Smooth muscle cell (in vitro differentiated cells): ENCODE measurements at regions not wholly inside any gene's neighbourhood (a gene's known extent, or its start where the extent isn't known, plus 50 kb on each side); places are given as distances from the start of the nearest gene placed in this dataset.

Source experiments
- DNase-seq: peaks from one replicate; lab custom pipeline; 2025; ENCODE audit not compliant: unreplicated experiment; lab: John Stamatoyannopoulos, UW
- H2AFZ ChIP-seq: fragments of 200-600 bp; sonication (generic); 2 replicates; pipeline ENCODE4 v1.6.0; 2016; ENCODE audit warnings: antibody characterized with exemption, low read depth, mild to moderate bottlenecking
- H3F3A ChIP-seq: fragments of 200-600 bp; sonication (generic); 2 replicates; pipeline ENCODE4 v1.6.0; 2017; ENCODE audit warnings: antibody characterized with exemption, low read depth
- H3K27ac ChIP-seq: fragments of 200-600 bp; sonication (generic); 2 replicates; pipeline ENCODE4 v1.5.1; 2016; ENCODE audit warnings: low read depth, mild to moderate bottlenecking
- H3K27me3 ChIP-seq: fragments of 200-600 bp; sonication (generic); 2 replicates; pipeline ENCODE4 v1.6.1; 2016; ENCODE audit warnings: low read depth, mild to moderate bottlenecking
- H3K36me3 ChIP-seq: fragments of 200-600 bp; sonication (generic); 2 replicates; pipeline ENCODE4 v1.5.1; 2016; ENCODE audit warnings: low read depth
- H3K4me1 ChIP-seq: fragments of 200-600 bp; sonication (generic); 2 replicates; pipeline ENCODE4 v1.5.1; 2016; ENCODE audit warnings: low read depth
- H3K4me2 ChIP-seq: fragments of 200-600 bp; sonication (generic); 2 replicates; pipeline ENCODE4 v1.6.0; 2016; ENCODE audit warnings: mild to moderate bottlenecking
- H3K4me3 ChIP-seq: fragments of 200-600 bp; sonication (generic); 2 replicates; pipeline ENCODE4 v1.5.1; 2016; ENCODE audit warnings: mild to moderate bottlenecking
- H3K79me2 ChIP-seq: fragments of 200-600 bp; sonication (generic); 2 replicates; pipeline ENCODE4 v1.6.0; 2016; ENCODE audit warnings: low read depth, mild to moderate bottlenecking
- H3K9ac ChIP-seq: fragments of 200-600 bp; sonication (generic); 2 replicates; pipeline ENCODE4 v1.6.0; 2016; ENCODE audit warnings: low read depth
- H3K9me3 ChIP-seq: fragments of 200-600 bp; sonication (generic); replicated peaks from 2 replicates; pipeline ENCODE4 v1.5.1; 2016; ENCODE audit warnings: low read depth
- H4K20me1 ChIP-seq: fragments of 200-600 bp; sonication (generic); 2 replicates; pipeline ENCODE4 v1.6.0; 2016; ENCODE audit warnings: low read depth
- WGBS: methylation state at CpG from one replicate; pipeline ENCODE4 v1.1.7; 2016; ENCODE audit warnings: low lambda C conversion rate; 5-methylcytosine and 5-hydroxymethylcytosine counted together
- TF ChIP-seq, protein P1 (sequence below): fragments of 200-600 bp; sonication (generic); IDR thresholded peaks from 2 replicates; pipeline ENCODE4 v1.5.1; 2017; ENCODE audit warnings: borderline replicate concordance, mild to moderate bottlenecking, antibody characterized with exemption; ENCODE audit not compliant: insufficient read depth, poor library complexity, severe bottlenecking

- Histone ChIP-seq H3K9ac (no peak overlapping the region), H3F3A (no peaks in the 10 kb centered on the region), H3K79me2 (no peaks in the 10 kb centered on the region), H3K4me2 (no peak overlapping the region), H3K27ac (no peak overlapping the region), H3K9me3 (no peaks in the 10 kb centered on the region), H3K4me3 (no peak overlapping the region), H3K4me1 (no peaks in the 10 kb centered on the region), H3K36me3 (no peaks in the 10 kb centered on the region), H2AFZ (no peak overlapping the region), H3K27me3 (no peaks in the 10 kb centered on the region), H4K20me1 (no peaks in the 10 kb centered on the region)
- DNase-seq = no peak
- TF ChIP-seq, protein P1, sequence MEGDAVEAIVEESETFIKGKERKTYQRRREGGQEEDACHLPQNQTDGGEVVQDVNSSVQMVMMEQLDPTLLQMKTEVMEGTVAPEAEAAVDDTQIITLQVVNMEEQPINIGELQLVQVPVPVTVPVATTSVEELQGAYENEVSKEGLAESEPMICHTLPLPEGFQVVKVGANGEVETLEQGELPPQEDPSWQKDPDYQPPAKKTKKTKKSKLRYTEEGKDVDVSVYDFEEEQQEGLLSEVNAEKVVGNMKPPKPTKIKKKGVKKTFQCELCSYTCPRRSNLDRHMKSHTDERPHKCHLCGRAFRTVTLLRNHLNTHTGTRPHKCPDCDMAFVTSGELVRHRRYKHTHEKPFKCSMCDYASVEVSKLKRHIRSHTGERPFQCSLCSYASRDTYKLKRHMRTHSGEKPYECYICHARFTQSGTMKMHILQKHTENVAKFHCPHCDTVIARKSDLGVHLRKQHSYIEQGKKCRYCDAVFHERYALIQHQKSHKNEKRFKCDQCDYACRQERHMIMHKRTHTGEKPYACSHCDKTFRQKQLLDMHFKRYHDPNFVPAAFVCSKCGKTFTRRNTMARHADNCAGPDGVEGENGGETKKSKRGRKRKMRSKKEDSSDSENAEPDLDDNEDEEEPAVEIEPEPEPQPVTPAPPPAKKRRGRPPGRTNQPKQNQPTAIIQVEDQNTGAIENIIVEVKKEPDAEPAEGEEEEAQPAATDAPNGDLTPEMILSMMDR = no peak
- 57% methylated on average over 3 of the region's 3 CpGs for WGBS
Measured at GRCh38 chr12:83613586-83614110, 926.9 kb downstream of the TMTC2 start.

DNA sequence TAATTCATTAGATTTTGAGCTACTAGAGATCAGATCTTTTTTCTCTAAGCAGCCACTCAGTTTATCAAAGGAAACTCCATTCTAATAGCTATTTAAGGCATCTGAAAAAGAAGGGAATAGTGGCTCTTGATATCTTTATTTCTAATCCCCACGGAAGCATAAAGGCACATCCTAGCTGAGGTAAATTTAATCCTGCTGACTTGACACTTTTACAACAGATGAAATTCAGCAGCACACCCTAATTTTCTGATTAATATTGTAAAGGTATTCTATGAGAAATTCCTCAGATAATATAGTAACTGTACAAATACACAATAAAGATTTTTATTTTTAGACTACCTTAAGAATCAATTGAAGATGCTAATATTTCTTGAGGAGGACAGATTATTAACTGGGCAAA is 916.4 kb downstream of the TMTC2 start:
- 94% methylated on average over 1 of the region's 1 CpG for WGBS
- TF ChIP-seq, protein P1 = no peak

GRCh38 chr12:83575326-83575725 is 888.6 kb downstream of the TMTC2 start:
- Histone ChIP-seq H3K4me3 (no peak overlapping the region), H3K27me3 (no peaks in the 10 kb centered on the region), H3K4me1 (no peaks in the 10 kb centered on the region), H3K79me2 (no peaks in the 10 kb centered on the region), H2AFZ (no peak overlapping the region), H3K9ac (no peak overlapping the region), H3F3A (no peaks in the 10 kb centered on the region), H3K27ac (no peak overlapping the region), H4K20me1 (no peaks in the 10 kb centered on the region), H3K9me3 (no peaks in the 10 kb centered on the region), H3K36me3 (no peaks in the 10 kb centered on the region), H3K4me2 (no peak overlapping the region)
- no peak for DNase-seq
- TF ChIP-seq, protein P1 = no peak
- 52% methylated on average over 3 of the region's 3 CpGs for WGBS

More for the DNA sequence above, 916.4 kb downstream of the TMTC2 start:
- no peaks in the 10 kb centered on the region for H3F3A ChIP-seq
- no peak overlapping the region for H3K9ac ChIP-seq
- no peaks in the 10 kb centered on the region for H4K20me1 ChIP-seq
- peaks cover 4% of the 10 kb centered on the region for H3K9me3 ChIP-seq
- H3K27ac ChIP-seq = no peak overlapping the region
- no peaks in the 10 kb centered on the region for H3K36me3 ChIP-seq
- no peaks in the 10 kb centered on the region for H3K27me3 ChIP-seq
- H3K4me2 ChIP-seq = no peak overlapping the region
- no peak for DNase-seq
- H3K4me1 ChIP-seq = no peaks in the 10 kb centered on the region
- H3K79me2 ChIP-seq = no peaks in the 10 kb centered on the region
- H3K4me3 ChIP-seq = no peak overlapping the region
- H2AFZ ChIP-seq = no peak overlapping the region

DNA sequence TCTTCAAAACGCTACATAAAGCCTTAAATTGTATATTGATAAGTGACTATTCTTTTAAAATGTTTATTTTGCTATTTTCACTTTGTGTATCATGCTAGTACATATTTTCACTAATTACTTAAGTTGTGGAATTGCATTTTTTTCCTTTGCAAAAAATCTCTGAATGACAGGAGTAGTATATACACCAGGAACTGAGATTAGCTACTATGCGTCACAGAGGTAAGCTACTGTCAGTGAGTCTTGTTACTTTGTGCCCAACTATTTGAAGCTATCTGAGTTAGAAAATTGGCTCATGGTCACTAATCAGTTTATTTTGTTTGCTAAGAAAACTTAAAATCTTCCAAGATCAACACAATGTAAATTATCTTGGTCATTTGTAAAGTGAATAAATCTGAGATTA is 887.4 kb downstream of the TMTC2 start:
- no peak overlapping the region for H3K9ac ChIP-seq
- no peak overlapping the region for H2AFZ ChIP-seq
- no peaks in the 10 kb centered on the region for H3K4me1 ChIP-seq
- no peak overlapping the region for H3K27ac ChIP-seq
- no peaks in the 10 kb centered on the region for H4K20me1 ChIP-seq
- no peak overlapping the region for H3K4me2 ChIP-seq
- H3F3A ChIP-seq = no peaks in the 10 kb centered on the region
- no peaks in the 10 kb centered on the region for H3K9me3 ChIP-seq
- no peaks in the 10 kb centered on the region for H3K27me3 ChIP-seq
- no peaks in the 10 kb centered on the region for H3K36me3 ChIP-seq
- TF ChIP-seq, protein P1 = no peak
- H3K4me3 ChIP-seq = no peak overlapping the region
- no peak for DNase-seq
- WGBS = 76% methylated on average over 2 of the region's 2 CpGs
- H3K79me2 ChIP-seq = no peaks in the 10 kb centered on the region
